ENCODE measurements at regions not wholly inside any gene's neighbourhood (a gene's known extent, or its start where the extent isn't known, plus 50 kb on each side); places are given as distances from the start of the nearest gene placed in this dataset.

DNA sequence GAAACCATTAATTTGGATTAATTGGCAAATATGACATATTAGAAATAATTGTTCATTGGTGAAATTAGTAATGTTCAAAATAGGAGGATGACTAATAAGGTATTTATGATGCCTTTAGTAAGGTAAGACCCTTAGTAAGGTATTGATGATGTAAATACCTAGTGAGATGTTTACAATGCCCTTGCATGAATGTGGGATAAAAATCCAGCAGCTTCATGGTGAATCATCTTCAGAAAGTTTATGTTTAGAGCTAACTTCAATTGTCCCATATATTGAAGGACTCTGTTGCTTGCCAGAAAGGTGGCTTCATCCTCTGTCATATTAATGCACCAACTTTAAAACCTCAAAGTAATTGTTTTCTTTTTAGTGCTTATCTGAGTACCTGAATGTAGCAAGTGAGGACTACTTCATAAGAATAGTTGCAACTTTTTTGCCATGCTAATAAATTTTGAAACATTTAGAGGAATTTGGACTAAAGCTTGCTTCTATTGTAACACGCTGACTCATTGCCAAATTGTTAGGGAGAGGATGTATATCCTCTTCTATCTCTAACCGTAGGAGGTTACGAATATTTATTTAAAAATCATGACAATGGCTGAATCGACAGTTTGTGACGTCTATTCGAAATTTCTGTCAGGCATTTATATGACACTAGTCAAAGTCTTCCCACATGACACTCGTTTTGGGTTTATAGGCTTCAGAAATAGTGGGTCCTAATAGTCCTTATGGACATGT lies 174.1 kb upstream of the HS3ST1 start:
- Mint-ChIP-seq H3K27ac (no peak overlapping the region), H3K4me3 (no peak overlapping the region), H3K9me3 (no peaks in the 10 kb centered on the region), H3K27me3 (peaks cover 2% of the 10 kb centered on the region), H3K4me1 (ENCODE audit: low read depth) (peaks cover 3% of the 10 kb centered on the region), H3K36me3 (ENCODE audit: low read depth) (no peaks in the 10 kb centered on the region)
- DNase-seq: no peak

DNA sequence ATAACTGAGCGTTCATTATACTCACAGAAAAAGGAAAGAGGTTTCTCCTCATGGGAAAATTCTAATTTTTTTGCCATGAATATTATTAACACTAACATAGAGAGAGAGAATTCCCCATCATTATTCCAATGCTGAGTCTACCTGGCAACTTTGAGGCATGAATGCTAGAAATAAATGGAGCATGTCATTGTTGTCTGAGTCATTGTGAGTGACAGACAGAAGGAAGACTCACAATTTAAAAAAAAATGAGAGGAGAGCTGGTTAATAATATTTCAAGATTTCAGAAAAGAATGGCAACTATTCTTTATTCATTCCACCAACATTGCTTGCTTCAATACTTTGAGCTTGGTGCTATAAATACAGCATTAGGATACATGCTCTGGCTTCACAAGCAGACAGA lies 170.4 kb upstream of the HS3ST1 start:
- no peaks in the 10 kb centered on the region for H3K9me3 Mint-ChIP-seq
- no peak overlapping the region for H3K4me3 Mint-ChIP-seq
- peaks cover 2% of the 10 kb centered on the region for H3K27me3 Mint-ChIP-seq
- H3K27ac Mint-ChIP-seq: no peak overlapping the region
- no peaks in the 10 kb centered on the region for H3K36me3 Mint-ChIP-seq (ENCODE audit: low read depth)
- DNase-seq: no peak
- H3K4me1 Mint-ChIP-seq (ENCODE audit: low read depth): peaks cover 5% of the 10 kb centered on the region

DNA sequence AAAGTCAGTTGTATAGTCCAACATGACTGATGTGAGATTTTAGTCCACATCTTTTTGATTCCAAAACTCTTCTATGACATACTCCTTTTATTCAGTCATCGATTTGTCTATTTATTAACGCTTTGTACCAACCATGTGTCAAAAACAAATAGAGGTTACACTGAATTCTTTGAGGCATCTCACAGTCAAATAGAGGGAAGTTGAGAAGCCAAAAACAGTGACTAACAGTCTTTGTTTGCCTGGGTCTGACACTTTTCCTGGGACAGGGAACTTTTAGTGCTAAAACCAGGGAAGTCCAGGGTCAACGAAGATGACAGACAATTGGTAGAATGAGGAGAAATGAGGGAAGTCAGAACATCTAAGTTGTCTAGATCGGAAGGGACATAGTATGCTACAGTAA lies 169.9 kb upstream of the HS3ST1 start:
- DNase-seq: no peak
- no peaks in the 10 kb centered on the region for H3K36me3 Mint-ChIP-seq (ENCODE audit: low read depth)
- no peak overlapping the region for H3K27ac Mint-ChIP-seq
- H3K4me3 Mint-ChIP-seq: no peak overlapping the region
- peaks cover under 1% of the 10 kb centered on the region for H3K27me3 Mint-ChIP-seq
- no peaks in the 10 kb centered on the region for H3K9me3 Mint-ChIP-seq
- H3K4me1 Mint-ChIP-seq (ENCODE audit: low read depth): peaks cover 5% of the 10 kb centered on the region

DNA sequence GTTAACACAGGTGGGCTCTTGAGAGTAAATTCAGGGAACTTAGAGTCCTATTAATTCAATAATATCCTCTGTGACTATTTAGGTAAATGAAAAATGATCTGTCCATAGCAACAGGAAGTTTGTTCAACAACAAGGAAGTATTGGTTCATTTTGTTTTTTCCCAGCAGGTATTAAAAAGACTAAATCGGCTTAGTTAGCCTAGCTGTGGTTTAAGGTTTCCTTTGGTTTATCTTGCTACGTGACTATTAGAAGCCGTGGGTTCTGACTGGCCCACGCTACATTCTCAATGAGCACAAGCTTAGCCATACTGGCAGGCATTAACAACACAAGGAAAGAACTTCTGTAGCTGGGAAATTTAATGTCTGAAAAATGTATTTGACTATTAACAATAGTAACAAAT lies 168.8 kb upstream of the HS3ST1 start:
- H3K9me3 Mint-ChIP-seq: no peaks in the 10 kb centered on the region
- no peak overlapping the region for H3K27ac Mint-ChIP-seq
- no peak overlapping the region for H3K4me3 Mint-ChIP-seq
- H3K4me1 Mint-ChIP-seq (ENCODE audit: low read depth): peaks cover 5% of the 10 kb centered on the region
- no peaks in the 10 kb centered on the region for H3K36me3 Mint-ChIP-seq (ENCODE audit: low read depth)
- no peaks in the 10 kb centered on the region for H3K27me3 Mint-ChIP-seq
- no peak for DNase-seq

DNA sequence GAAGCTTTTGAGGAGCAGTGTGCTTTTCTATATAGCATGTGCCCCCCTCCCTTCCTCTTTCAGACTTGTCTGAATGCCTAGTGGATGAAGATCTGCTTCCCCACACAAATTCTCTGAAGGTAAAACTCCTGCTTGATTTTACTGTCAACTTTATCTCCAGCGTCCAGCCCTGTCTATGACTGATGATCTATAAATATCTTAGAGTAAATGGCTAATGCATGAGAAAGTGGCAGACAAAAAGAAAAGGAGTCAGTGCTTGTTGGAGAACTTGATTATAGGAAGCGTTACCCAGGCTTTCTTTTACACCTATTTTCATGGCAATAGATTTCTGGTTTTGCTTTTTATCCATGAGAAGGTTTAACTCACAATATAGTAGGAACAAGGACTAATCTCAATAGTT lies 168.3 kb upstream of the HS3ST1 start:
- no peak for DNase-seq
- no peak overlapping the region for H3K4me3 Mint-ChIP-seq
- H3K4me1 Mint-ChIP-seq (ENCODE audit: low read depth): peaks cover 5% of the 10 kb centered on the region
- no peaks in the 10 kb centered on the region for H3K27me3 Mint-ChIP-seq
- H3K36me3 Mint-ChIP-seq (ENCODE audit: low read depth): no peaks in the 10 kb centered on the region
- H3K27ac Mint-ChIP-seq: no peak overlapping the region
- no peaks in the 10 kb centered on the region for H3K9me3 Mint-ChIP-seq

DNA sequence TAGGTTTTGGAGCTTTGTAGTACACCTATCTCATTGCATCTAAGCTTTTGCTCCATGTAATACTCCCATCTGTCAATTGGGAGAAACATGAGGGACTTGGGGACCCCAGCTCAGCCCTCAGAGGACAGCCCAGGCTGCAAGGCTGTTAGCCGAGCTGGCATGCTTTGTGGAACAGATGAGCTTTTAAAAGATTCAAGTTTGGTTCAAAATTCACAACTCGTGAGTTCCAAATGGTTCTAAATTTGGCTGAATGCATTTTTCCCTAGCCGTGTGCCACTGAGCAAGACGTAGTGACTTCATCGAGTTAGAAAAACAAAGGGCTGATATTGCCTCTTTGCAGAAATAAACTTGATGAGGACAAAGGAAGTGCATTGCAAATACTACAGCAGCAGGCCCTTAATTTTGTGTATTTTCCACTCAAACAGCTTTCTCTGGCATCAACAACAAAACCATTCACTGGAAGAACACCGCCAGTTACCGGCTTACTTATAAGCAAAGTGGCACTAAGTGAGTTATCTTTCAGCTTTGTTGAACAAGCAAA lies 165.0 kb upstream of the HS3ST1 start:
- Mint-ChIP-seq H3K4me1 (ENCODE audit: low read depth) (peaks cover 5% of the 10 kb centered on the region), H3K4me3 (no peak overlapping the region), H3K27me3 (no peaks in the 10 kb centered on the region), H3K27ac (no peak overlapping the region), H3K36me3 (ENCODE audit: low read depth) (no peaks in the 10 kb centered on the region), H3K9me3 (no peaks in the 10 kb centered on the region)
- DNase-seq: no peak

DNA sequence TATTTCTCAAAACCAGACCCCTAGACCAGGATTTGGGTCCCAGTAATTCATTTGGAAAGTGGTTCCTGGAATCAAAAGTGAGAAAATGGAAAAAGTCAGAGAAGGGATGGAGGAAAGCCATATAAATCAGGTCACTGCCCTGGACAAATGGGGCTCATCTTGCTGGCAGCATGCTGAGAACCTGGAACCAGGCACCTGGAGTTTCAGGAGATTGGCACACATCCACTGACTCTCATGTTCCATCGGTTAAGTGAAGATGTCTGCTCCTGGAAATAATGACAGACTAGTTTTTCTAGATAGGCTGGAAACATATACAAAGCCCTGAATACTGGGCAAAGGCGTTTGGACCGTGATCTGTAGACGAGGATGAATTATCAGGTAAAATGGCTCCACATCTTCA lies 163.6 kb upstream of the HS3ST1 start:
- Mint-ChIP-seq H3K9me3 (no peaks in the 10 kb centered on the region), H3K4me3 (no peak overlapping the region), H3K36me3 (ENCODE audit: low read depth) (no peaks in the 10 kb centered on the region), H3K4me1 (ENCODE audit: low read depth) (no peaks in the 10 kb centered on the region), H3K27me3 (no peaks in the 10 kb centered on the region), H3K27ac (no peak overlapping the region)
- no peak for DNase-seq

DNA sequence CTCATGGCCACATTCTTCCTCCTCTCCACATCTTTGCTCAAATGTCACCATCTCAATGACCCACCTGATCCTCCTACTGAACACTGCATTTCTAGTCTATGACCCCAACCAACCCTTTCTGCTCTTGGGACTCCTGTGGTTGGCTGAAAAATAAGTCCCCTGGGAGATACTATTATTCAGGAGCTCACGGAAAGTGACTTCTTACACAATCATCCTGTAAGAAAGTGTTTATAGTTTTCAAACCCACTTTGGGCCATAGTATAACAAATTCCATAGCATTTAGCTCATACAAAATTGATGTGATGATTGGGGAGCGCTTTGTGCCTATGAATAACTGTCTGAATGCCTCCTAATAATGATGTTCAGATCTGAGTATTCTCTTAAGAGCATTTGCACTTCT lies 161.4 kb upstream of the HS3ST1 start:
- DNase-seq: no peak
- Mint-ChIP-seq H3K36me3 (ENCODE audit: low read depth) (no peaks in the 10 kb centered on the region), H3K27me3 (peaks cover under 1% of the 10 kb centered on the region), H3K27ac (no peak overlapping the region), H3K4me3 (no peak overlapping the region), H3K4me1 (ENCODE audit: low read depth) (no peaks in the 10 kb centered on the region), H3K9me3 (no peaks in the 10 kb centered on the region)

DNA sequence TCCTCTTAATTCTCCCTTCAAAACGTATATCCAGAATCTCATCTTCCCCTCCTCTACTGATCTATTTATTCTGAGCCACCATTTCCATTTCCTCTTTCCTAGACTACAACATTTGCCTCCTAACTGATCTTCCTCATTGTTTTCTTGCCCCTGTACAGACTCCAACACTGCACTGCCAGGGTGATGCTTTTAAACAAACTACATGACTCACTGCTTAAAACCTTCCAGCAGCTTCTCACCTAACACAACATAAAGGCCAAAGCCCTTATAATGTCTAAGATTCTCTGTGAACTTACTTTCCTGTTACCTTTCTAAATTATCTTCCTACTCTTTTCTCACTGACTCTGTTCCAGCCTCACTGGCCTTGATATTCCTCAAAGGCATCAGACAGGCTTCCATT lies 161.0 kb upstream of the HS3ST1 start:
- no peaks in the 10 kb centered on the region for H3K9me3 Mint-ChIP-seq
- no peak overlapping the region for H3K4me3 Mint-ChIP-seq
- no peaks in the 10 kb centered on the region for H3K4me1 Mint-ChIP-seq (ENCODE audit: low read depth)
- DNase-seq: no peak
- H3K27ac Mint-ChIP-seq: no peak overlapping the region
- H3K36me3 Mint-ChIP-seq (ENCODE audit: low read depth): no peaks in the 10 kb centered on the region
- peaks cover 4% of the 10 kb centered on the region for H3K27me3 Mint-ChIP-seq

DNA sequence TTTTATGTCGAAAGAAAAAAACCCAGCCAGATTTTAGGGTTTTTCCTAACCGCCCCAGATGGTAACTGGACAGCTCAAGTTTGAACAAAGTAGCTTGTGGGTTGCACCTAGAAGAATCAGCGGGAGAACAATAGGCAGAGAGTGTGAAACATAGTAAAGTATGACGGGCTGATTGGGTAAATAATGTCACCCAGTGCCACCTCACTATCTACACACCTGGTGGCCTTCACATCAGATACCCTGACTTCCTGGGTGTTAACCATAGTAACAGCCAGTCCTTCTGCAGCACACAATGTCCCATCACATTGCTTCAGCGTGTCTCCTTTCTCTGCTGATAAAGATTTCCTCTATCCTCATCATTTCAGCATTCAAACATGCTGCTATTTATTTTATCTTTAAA lies 159.1 kb upstream of the HS3ST1 start:
- H3K9me3 Mint-ChIP-seq: no peaks in the 10 kb centered on the region
- no peaks in the 10 kb centered on the region for H3K4me1 Mint-ChIP-seq (ENCODE audit: low read depth)
- H3K27me3 Mint-ChIP-seq: peaks cover 15% of the 10 kb centered on the region
- H3K4me3 Mint-ChIP-seq: no peak overlapping the region
- no peak for DNase-seq
- no peaks in the 10 kb centered on the region for H3K36me3 Mint-ChIP-seq (ENCODE audit: low read depth)
- no peak overlapping the region for H3K27ac Mint-ChIP-seq

DNA sequence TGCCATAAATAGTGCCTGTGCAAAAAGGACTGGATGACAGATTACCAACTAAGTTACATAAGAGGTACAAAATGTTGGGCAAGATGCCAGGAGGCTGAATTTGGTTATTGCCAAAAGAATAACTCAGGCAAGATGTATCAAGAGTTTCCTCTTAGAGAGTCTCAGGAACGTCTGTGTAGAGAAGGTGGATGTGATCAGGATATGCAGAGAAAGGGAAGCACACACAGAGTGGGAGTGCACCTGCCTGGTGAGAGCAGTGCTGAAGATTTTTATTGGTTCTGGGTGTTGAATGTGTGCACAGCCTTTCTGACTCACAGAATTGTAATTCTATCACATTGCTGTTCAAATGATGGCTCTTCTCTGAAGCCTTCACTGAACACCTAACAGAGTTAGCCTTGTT lies 156.8 kb upstream of the HS3ST1 start:
- DNase-seq: no peak
- H3K36me3 Mint-ChIP-seq (ENCODE audit: low read depth): no peaks in the 10 kb centered on the region
- no peak overlapping the region for H3K4me3 Mint-ChIP-seq
- H3K27me3 Mint-ChIP-seq: peaks cover 15% of the 10 kb centered on the region
- H3K27ac Mint-ChIP-seq: no peak overlapping the region
- no peaks in the 10 kb centered on the region for H3K4me1 Mint-ChIP-seq (ENCODE audit: low read depth)
- peaks cover 6% of the 10 kb centered on the region for H3K9me3 Mint-ChIP-seq

DNA sequence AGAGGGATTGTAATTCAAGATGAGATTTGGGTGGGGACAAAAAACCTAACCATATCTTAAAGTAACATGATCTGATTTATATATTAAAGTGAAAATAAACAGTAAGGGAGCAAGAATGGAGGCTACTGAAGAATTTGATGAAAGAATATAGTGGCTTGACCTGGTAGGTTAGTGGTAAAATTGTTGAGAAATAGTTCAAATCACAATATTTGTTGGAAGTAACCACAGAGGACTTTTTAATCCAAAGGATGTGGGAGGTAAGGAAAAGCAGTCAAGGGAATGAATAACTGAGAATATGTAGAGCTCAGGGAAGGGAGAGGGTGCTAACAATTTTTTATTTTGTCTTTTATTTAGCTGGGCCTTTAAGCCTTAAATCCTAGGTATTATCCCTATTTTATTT lies 139.8 kb upstream of the HS3ST1 start:
- H3K9me3 Mint-ChIP-seq: no peaks in the 10 kb centered on the region
- H3K36me3 Mint-ChIP-seq (ENCODE audit: low read depth): no peaks in the 10 kb centered on the region
- H3K4me1 Mint-ChIP-seq (ENCODE audit: low read depth): peaks cover 9% of the 10 kb centered on the region
- H3K27me3 Mint-ChIP-seq: no peaks in the 10 kb centered on the region
- no peak overlapping the region for H3K4me3 Mint-ChIP-seq
- no peak for DNase-seq
- H3K27ac Mint-ChIP-seq: no peak overlapping the region

DNA sequence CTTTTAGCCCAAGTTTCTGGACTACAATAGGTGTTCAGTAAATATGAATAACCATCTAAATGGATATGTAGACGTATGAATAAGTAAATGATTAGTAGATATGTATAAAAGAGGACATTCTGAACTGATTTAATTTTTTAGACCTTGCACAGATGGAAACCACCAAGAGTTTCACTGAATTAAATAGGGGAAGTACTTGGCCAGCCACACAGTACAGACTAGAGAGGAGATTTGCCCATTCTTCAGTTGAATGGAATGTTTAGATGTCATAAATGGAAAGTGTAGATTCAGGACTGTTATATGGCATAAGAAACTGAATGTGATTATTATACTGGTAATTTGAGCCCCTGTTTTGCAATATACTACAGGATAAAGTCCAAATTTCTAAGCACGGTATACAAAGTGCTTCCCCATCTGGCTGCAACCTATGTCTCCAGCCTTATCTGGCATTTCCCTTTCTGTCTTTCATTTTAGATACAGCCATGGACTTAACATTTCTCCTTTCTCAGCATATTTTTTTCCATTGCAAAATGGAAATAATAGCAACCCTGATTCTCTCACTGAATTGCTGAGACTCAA lies 137.8 kb upstream of the HS3ST1 start:
- Mint-ChIP-seq H3K4me3 (no peak overlapping the region), H3K27ac (no peak overlapping the region), H3K4me1 (ENCODE audit: low read depth) (peaks cover 9% of the 10 kb centered on the region), H3K27me3 (no peaks in the 10 kb centered on the region), H3K36me3 (ENCODE audit: low read depth) (no peaks in the 10 kb centered on the region), H3K9me3 (no peaks in the 10 kb centered on the region)
- no peak for DNase-seq

DNA sequence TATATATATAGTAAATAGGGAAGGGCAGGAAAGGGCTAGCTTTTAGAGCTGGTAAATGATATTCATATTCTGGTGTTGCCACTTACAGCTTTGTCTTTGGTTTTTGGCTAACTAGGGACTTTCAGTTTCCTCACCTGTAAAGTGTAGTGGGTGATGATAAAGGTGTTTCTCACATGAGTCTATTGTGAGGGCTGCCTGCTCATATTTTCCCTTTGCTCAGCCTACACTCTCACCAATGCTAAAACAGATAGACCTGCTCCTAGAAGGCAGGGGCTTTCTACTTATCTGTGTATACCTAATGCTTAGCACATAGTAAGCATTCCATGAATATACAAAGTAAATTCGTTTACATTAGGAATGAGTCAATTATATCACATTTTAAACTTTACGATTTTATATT lies 137.2 kb upstream of the HS3ST1 start:
- H3K4me3 Mint-ChIP-seq: no peak overlapping the region
- no peaks in the 10 kb centered on the region for H3K9me3 Mint-ChIP-seq
- peaks cover 9% of the 10 kb centered on the region for H3K4me1 Mint-ChIP-seq (ENCODE audit: low read depth)
- no peaks in the 10 kb centered on the region for H3K27me3 Mint-ChIP-seq
- no peak for DNase-seq
- no peak overlapping the region for H3K27ac Mint-ChIP-seq
- no peaks in the 10 kb centered on the region for H3K36me3 Mint-ChIP-seq (ENCODE audit: low read depth)

DNA sequence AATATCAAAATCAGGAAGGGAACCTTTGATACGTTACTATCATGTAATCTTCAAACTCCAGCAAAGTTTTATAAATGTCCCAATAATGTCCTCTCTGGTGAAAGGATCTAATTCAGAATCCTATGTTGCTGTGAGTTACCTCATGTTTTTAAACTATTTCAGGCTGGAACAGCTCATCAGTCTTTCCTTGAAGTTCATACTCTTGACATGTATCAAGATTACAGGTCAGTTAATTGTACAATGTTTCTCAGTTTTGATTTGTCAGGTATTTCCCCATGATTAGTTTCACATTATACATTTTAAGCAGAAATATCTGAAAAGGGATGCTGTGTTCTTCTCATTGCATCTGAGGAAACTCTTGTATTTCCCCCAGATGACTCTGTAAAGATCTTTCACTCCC lies 136.5 kb upstream of the HS3ST1 start:
- Mint-ChIP-seq H3K4me1 (ENCODE audit: low read depth) (peaks cover 9% of the 10 kb centered on the region), H3K36me3 (ENCODE audit: low read depth) (no peaks in the 10 kb centered on the region), H3K27ac (no peak overlapping the region), H3K27me3 (no peaks in the 10 kb centered on the region), H3K4me3 (no peak overlapping the region), H3K9me3 (no peaks in the 10 kb centered on the region)
- DNase-seq: no peak
